ENCODE measurements at regions not wholly inside any gene's neighbourhood (a gene's known extent, or its start where the extent isn't known, plus 50 kb on each side); places are given as distances from the start of the nearest gene placed in this dataset.

- TF ChIP-seq POLR2A (IDR thresholded peaks at IDR 0.05; ENCODE audit: low read depth, low read length) (no peak), POLR2AphosphoS5 (IDR thresholded peaks at IDR 0.05; ENCODE audit: low read depth, low read length) (no peak)
These were observed 907.6 kb downstream of the KCNMA1 start for GRCh38 chr10:76729841-76730487.
